ENCODE measurements at regions not wholly inside any gene's neighbourhood (a gene's known extent, or its start where the extent isn't known, plus 50 kb on each side); places are given as distances from the start of the nearest gene placed in this dataset.

DNA sequence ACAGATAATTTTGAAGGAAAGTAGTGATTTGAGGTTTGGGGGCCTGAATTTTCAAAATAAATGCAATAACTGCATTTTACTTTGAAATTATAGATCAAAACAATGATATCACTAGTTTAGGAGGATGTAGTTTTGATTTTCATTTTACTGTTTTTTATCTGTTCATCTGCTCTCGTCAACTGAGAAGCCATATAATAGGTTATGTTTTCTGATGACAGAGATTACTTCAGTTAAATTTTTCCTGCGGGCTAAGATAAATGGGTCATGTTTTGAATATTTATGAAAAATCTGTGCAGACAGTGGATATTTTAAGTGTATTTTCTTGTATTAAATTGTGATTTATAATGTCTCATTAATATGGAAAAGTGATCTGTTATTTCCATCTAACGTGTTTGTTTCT, 573.4 kb downstream of the CPS1 start:
- no peak for TF ChIP-seq SP1 (IDR thresholded peaks at IDR 0.05)
- no peak for TF ChIP-seq FOXA1 (IDR thresholded peaks at IDR 0.05)
- no peak for TF ChIP-seq HDGF (IDR thresholded peaks at IDR 0.05; ENCODE audit: borderline replicate concordance)
- TF ChIP-seq ELF4 (IDR thresholded peaks at IDR 0.05) = no peak
- no peak for TF ChIP-seq TARDBP (IDR thresholded peaks at IDR 0.05)
- no peak for TF ChIP-seq NFRKB (IDR thresholded peaks at IDR 0.05)
